ENCODE measurements at regions not wholly inside any gene's neighbourhood (a gene's known extent, or its start where the extent isn't known, plus 50 kb on each side); places are given as distances from the start of the nearest gene placed in this dataset.

DNA sequence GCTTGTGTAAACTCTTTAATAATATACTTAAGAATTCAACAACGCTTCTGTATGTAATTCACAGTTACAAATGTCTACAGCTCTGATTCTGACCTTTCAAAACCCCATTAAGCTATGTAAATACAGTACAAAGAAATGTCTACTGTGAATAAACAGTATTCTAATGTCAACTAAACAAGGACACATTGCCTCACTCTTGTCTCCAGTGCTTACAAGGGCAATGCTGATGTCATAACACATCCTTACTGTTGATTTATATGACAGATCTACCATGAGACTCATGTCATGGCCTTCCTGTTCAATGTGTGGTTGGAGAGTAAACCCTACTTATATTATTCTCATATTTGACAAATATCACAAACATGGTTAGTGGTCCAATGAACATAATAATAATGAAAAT lies 256.1 kb upstream of the ADGRL3 start:
- H2BK120ac ChIP-seq (ENCODE audit: low read depth, low read length, poor library complexity, severe bottlenecking) = no peak overlapping the region

More for the DNA sequence above, 256.1 kb upstream of the ADGRL3 start:
- H3K4me1 ChIP-seq (ENCODE audit: insufficient read depth, low read length) = no peaks in the 10 kb centered on the region
- H3K4me2 ChIP-seq (ENCODE audit: insufficient read depth, insufficient read length, low read length) = no peak overlapping the region
- no peak overlapping the region for H2AK5ac ChIP-seq (ENCODE audit: insufficient read length, low read length)
- no peaks in the 10 kb centered on the region for H3K9me3 ChIP-seq (ENCODE audit: control insufficient read depth, low read depth, low read length)
- H3K27ac Mint-ChIP-seq = no peak overlapping the region
- no peak overlapping the region for H2BK15ac ChIP-seq (ENCODE audit: low read depth, low read length)
- no peak for DNase-seq
- H3T11ph ChIP-seq (ENCODE audit: low read length) = no peak overlapping the region
- H3K4me1 Mint-ChIP-seq = peaks cover 0 to 5% of the 10 kb centered on the region in 2 experiments; a peak in 1 of 4 replicates
- TF ChIP-seq, protein P1, sequence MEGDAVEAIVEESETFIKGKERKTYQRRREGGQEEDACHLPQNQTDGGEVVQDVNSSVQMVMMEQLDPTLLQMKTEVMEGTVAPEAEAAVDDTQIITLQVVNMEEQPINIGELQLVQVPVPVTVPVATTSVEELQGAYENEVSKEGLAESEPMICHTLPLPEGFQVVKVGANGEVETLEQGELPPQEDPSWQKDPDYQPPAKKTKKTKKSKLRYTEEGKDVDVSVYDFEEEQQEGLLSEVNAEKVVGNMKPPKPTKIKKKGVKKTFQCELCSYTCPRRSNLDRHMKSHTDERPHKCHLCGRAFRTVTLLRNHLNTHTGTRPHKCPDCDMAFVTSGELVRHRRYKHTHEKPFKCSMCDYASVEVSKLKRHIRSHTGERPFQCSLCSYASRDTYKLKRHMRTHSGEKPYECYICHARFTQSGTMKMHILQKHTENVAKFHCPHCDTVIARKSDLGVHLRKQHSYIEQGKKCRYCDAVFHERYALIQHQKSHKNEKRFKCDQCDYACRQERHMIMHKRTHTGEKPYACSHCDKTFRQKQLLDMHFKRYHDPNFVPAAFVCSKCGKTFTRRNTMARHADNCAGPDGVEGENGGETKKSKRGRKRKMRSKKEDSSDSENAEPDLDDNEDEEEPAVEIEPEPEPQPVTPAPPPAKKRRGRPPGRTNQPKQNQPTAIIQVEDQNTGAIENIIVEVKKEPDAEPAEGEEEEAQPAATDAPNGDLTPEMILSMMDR (conservative IDR thresholded peaks at IDR 0.05) = no peak
- H2AFZ ChIP-seq (ENCODE audit: low read length) = no peak overlapping the region
- no peaks in the 10 kb centered on the region for H3K36me3 Mint-ChIP-seq (ENCODE audit: insufficient read depth in 1 of 3, low read depth in 3 of 3)
- no peaks in the 10 kb centered on the region for H3K79me1 ChIP-seq (ENCODE audit: insufficient read depth, low read depth, low read length, poor library complexity, severe bottlenecking)
- no peak overlapping the region for H3K27ac ChIP-seq (ENCODE audit: insufficient read length, low read depth, low read length)
- no peak overlapping the region for H3K56ac ChIP-seq (ENCODE audit: insufficient read length, low read depth, low read length)
- no peak overlapping the region for H3K14ac ChIP-seq (ENCODE audit: insufficient read depth, low read length)
- no peaks in the 10 kb centered on the region for H3K27me3 ChIP-seq (ENCODE audit: insufficient read depth, low read length)
- no peak overlapping the region for H2BK5ac ChIP-seq (ENCODE audit: insufficient read length, low read length)
- no peak overlapping the region for H4K91ac ChIP-seq (ENCODE audit: insufficient read length, low read depth, low read length)
- H4K5ac ChIP-seq (ENCODE audit: insufficient read length, low read depth, low read length) = no peak overlapping the region
- H2BK12ac ChIP-seq (ENCODE audit: insufficient read length, low read depth, low read length) = no peak overlapping the region
- no peak overlapping the region for H2BK20ac ChIP-seq (ENCODE audit: low read depth, low read length, poor library complexity, severe bottlenecking)
- H3K4me3 Mint-ChIP-seq = no peak overlapping the region
- H4K20me1 ChIP-seq (ENCODE audit: control insufficient read depth, insufficient read depth, insufficient read length) = no peaks in the 10 kb centered on the region
- no peaks in the 10 kb centered on the region for H3K23me2 ChIP-seq (ENCODE audit: insufficient read length, low read depth, low read length, poor library complexity, severe bottlenecking)
- no peak overlapping the region for H4K8ac ChIP-seq (replicated peaks; ENCODE audit: insufficient read length, low read depth, low read length)
- H3K79me2 ChIP-seq (ENCODE audit: insufficient read depth, low read length) = no peaks in the 10 kb centered on the region
- no peak overlapping the region for H3K4ac ChIP-seq (ENCODE audit: low read depth, low read length)
- H3K9ac ChIP-seq (ENCODE audit: extremely low read depth, insufficient read length, low read length) = no peak overlapping the region
- H3K23ac ChIP-seq (ENCODE audit: insufficient read length, low read depth, low read length) = no peak overlapping the region
- no peaks in the 10 kb centered on the region for H3K27me3 Mint-ChIP-seq (ENCODE audit: low read depth)
- H3K18ac ChIP-seq (ENCODE audit: insufficient read length, low read depth, low read length) = no peak overlapping the region
- peaks cover 0 to 2% of the 10 kb centered on the region in 2 experiments; a peak in 1 of 5 replicates for H3K9me3 Mint-ChIP-seq
- no CpG with 5 or more reads among the region's 1 CpG for WGBS (ENCODE audit: extremely low coverage, insufficient read length, low lambda C conversion rate)

Data from H9 (cell line).